SK-N-SH (cell line): ENCODE measurements at regions not wholly inside any gene's neighbourhood (a gene's known extent, or its start where the extent isn't known, plus 50 kb on each side); places are given as distances from the start of the nearest gene placed in this dataset.

Experiments
- CTCF ChIA-PET: fragments of 300-600, 350-600 bp; formaldehyde crosslinking; extraction: SDS; loops from one replicate; lab custom pipeline; 2021; lab: Yijun Ruan, JAX
- POLR2A ChIA-PET: fragments of 350-600 bp; sonication (Branson Sonifier 250); formaldehyde crosslinking; extraction: SDS; loops from one replicate; lab custom pipeline; 2020; ENCODE audit warnings: antibody characterized with exemption, inconsistent platforms; lab: Yijun Ruan, JAX
- DNase-seq: peaks from one replicate; pipeline ENCODE4 v3.0.0; 2012
- H2AFZ ChIP-seq: fragments of 200-600 bp; sonication (generic); 2 replicates; pipeline ENCODE4 v1.8.1; 2016; ENCODE audit warnings: antibody characterized with exemption, mild to moderate bottlenecking, low read depth
- H3F3A ChIP-seq: fragments of 200-600 bp; sonication (generic); replicated peaks from 2 replicates; pipeline ENCODE3; 2016; ENCODE audit warnings: antibody characterized with exemption, mild to moderate bottlenecking; ENCODE audit not compliant: insufficient read depth
- H3K27ac ChIP-seq, 2 experiments: fragments of 200-500 bp in 1 of 2; fragments of 200-600 bp in 1 of 2; sonication (Bioruptor generic) in 1 of 2; sonication (generic), shearing (Covaris generic) in 1 of 2; 2 replicates each; pipeline versions ENCODE4 v1.5.1 to v1.6.1; 2014 to 2016; ENCODE audit warnings: low read depth in 2 of 2, inconsistent platforms in 1 of 2, low read length in 1 of 2, mild to moderate bottlenecking in 1 of 2, mixed read lengths in 1 of 2
- H3K27me3 ChIP-seq: fragments of 200-600 bp; sonication (generic), shearing (Covaris generic); 2 replicates; pipeline ENCODE4 v1.6.1; 2016; ENCODE audit warnings: mixed run types; ENCODE audit not compliant: insufficient read depth
- H3K36me3 ChIP-seq, 2 experiments: fragments of 200-500 bp in 1 of 2; fragments of 200-600 bp in 1 of 2; sonication (Bioruptor generic) in 1 of 2; sonication (generic) in 1 of 2; replicated peaks in 1 of 2; 2 replicates each; pipeline versions ENCODE3 to v1.5.1; 2014 to 2016; ENCODE audit warnings: low read length in 1 of 2, mild to moderate bottlenecking in 1 of 2; ENCODE audit not compliant: insufficient read depth in 2 of 2, control insufficient read depth in 1 of 2
- H3K4me1 ChIP-seq, 2 experiments: fragments of 200-500 bp in 1 of 2; fragments of 200-600 bp in 1 of 2; sonication (Bioruptor generic) in 1 of 2; sonication (generic), shearing (Covaris generic) in 1 of 2; 2 replicates each; pipeline versions ENCODE4 v1.5.1 to v1.6.1; 2014 to 2016; ENCODE audit warnings: low read depth in 1 of 2, low read length in 1 of 2, mixed run types in 1 of 2; ENCODE audit not compliant: insufficient read depth in 2 of 2, control insufficient read depth in 1 of 2
- H3K4me2 ChIP-seq: fragments of 200-600 bp; sonication (generic), shearing (Covaris generic); 2 replicates; pipeline ENCODE4 v1.6.1; 2017; ENCODE audit warnings: mixed run types
- H3K4me3 ChIP-seq, 2 experiments: fragments of 200-500 bp in 1 of 2; fragments of 200-600 bp in 1 of 2; sonication (Bioruptor generic) in 1 of 2; sonication (generic), shearing (Covaris generic) in 1 of 2; 2 replicates each; pipeline versions ENCODE4 v1.5.1 to v1.8.1; 2014 to 2016; ENCODE audit warnings: low read depth in 2 of 2, inconsistent platforms in 1 of 2, low read length in 1 of 2, mild to moderate bottlenecking in 1 of 2, mixed read lengths in 1 of 2, moderate library complexity in 1 of 2
- H3K79me2 ChIP-seq: fragments of 200-600 bp; sonication (generic); 2 replicates; pipeline ENCODE4 v1.8.1; 2017; ENCODE audit warnings: mild to moderate bottlenecking; ENCODE audit not compliant: insufficient read depth
- H3K9ac ChIP-seq: fragments of 200-600 bp; sonication (generic); 2 replicates; pipeline ENCODE4 v1.6.1; 2017; ENCODE audit warnings: mixed run types
- H3K9me2 ChIP-seq: fragments of 200-600 bp; sonication (generic); 2 replicates; pipeline ENCODE4 v1.6.1; 2017; ENCODE audit warnings: mixed run types
- H3K9me3 ChIP-seq: fragments of 200-600 bp; sonication (generic); 2 replicates; pipeline ENCODE4 v1.6.1; 2017; ENCODE audit warnings: mixed run types, mild to moderate bottlenecking, moderate library complexity
- H4K20me1 ChIP-seq: fragments of 200-600 bp; sonication (generic); 2 replicates; pipeline ENCODE4 v1.6.1; 2017; ENCODE audit warnings: mild to moderate bottlenecking, mixed run types; ENCODE audit not compliant: insufficient read depth
- EZH2phosphoT487 ChIP-seq: fragments of 200-600 bp; sonication (generic); IDR thresholded peaks from 2 replicates; pipeline ENCODE4 v1.6.1; 2017; ENCODE audit warnings: low read depth, mixed run types, mild to moderate bottlenecking, antibody characterized with exemption, moderate library complexity, borderline replicate concordance
- FOXM1 ChIP-seq: IDR thresholded peaks from 2 replicates; pipeline ENCODE4 v1.4.0; 2012; ENCODE audit warnings: low read depth, mild to moderate bottlenecking
- GABPA ChIP-seq: IDR thresholded peaks from 2 replicates; pipeline ENCODE4 v1.4.0; 2012; ENCODE audit warnings: low read depth, mild to moderate bottlenecking
- GATA2 ChIP-seq: sonication (generic); formaldehyde crosslinking; IDR thresholded peaks from 2 replicates; pipeline ENCODE4 v1.5.0; 2020; ENCODE audit warnings: mild to moderate bottlenecking, missing genetic modification reagents
- MEF2A ChIP-seq: IDR thresholded peaks from 2 replicates; pipeline ENCODE4 v1.4.0; 2012; ENCODE audit warnings: low read depth, borderline replicate concordance
- NFIC ChIP-seq: IDR thresholded peaks from 2 replicates; pipeline ENCODE4 v1.4.0; 2012; ENCODE audit warnings: borderline replicate concordance
- RAD21 ChIP-seq: IDR thresholded peaks from 2 replicates; pipeline ENCODE4 v1.6.1; 2012; ENCODE audit warnings: mild to moderate bottlenecking, low read length
- RXRA ChIP-seq: IDR thresholded peaks from 2 replicates; pipeline ENCODE4 v1.4.0; 2012; ENCODE audit warnings: low read depth, mild to moderate bottlenecking, borderline replicate concordance
- SIN3A ChIP-seq: IDR thresholded peaks from 2 replicates; pipeline ENCODE4 v1.6.1; 2012; ENCODE audit warnings: low read depth, mild to moderate bottlenecking, low read length, moderate library complexity, borderline replicate concordance
- SMC3 ChIP-seq: IDR thresholded peaks from 2 replicates; pipeline ENCODE4 v1.6.1; 2012; ENCODE audit warnings: low read depth, low read length, improper control_type of control experiment
- TCF12 ChIP-seq: IDR thresholded peaks from 2 replicates; pipeline ENCODE4 v1.4.0; 2012
- TEAD4 ChIP-seq: IDR thresholded peaks from 2 replicates; pipeline ENCODE4 v1.4.0; 2012; ENCODE audit warnings: mild to moderate bottlenecking, borderline replicate concordance; ENCODE audit not compliant: insufficient read depth
- YY1 ChIP-seq: IDR thresholded peaks from 2 replicates; pipeline ENCODE4 v1.4.0; 2012; ENCODE audit warnings: low read depth, mild to moderate bottlenecking
- WGBS: methylation state at CpG from one replicate; pipeline ENCODE4 v1.1.6; 2017; ENCODE audit warnings: low lambda C conversion rate; 5-methylcytosine and 5-hydroxymethylcytosine counted together
- TF ChIP-seq, protein P1 (sequence below): fragments of 150-350 bp; IDR thresholded peaks from 2 replicates; pipeline ENCODE4 v1.6.1; 2016; ENCODE audit warnings: mild to moderate bottlenecking, low read depth, low read length
- TF ChIP-seq, protein P2 (sequence below): IDR thresholded peaks from 2 replicates; pipeline ENCODE4 v1.4.0; 2012; ENCODE audit warnings: low read depth, borderline replicate concordance
- TF ChIP-seq, protein P3 (sequence below): fragments of 150-350 bp; IDR thresholded peaks from 2 replicates; pipeline ENCODE4 v1.6.1; 2017; ENCODE audit warnings: antibody characterized with exemption, low read length, low read depth, borderline replicate concordance
- TF ChIP-seq, protein P4 (sequence below): IDR thresholded peaks from 2 replicates; pipeline ENCODE4 v1.4.0; 2012; ENCODE audit warnings: low read depth
- TF ChIP-seq, protein P5 (sequence below): fragments of 200-600 bp; sonication (generic); IDR thresholded peaks from 2 replicates; pipeline ENCODE4 v1.6.1; 2017; ENCODE audit warnings: antibody characterized with exemption, mild to moderate bottlenecking, moderate library complexity
- TF ChIP-seq, protein P6 (sequence below): IDR thresholded peaks from 2 replicates; pipeline ENCODE4 v1.4.0; 2012; ENCODE audit warnings: low read depth, borderline replicate concordance

DNA sequence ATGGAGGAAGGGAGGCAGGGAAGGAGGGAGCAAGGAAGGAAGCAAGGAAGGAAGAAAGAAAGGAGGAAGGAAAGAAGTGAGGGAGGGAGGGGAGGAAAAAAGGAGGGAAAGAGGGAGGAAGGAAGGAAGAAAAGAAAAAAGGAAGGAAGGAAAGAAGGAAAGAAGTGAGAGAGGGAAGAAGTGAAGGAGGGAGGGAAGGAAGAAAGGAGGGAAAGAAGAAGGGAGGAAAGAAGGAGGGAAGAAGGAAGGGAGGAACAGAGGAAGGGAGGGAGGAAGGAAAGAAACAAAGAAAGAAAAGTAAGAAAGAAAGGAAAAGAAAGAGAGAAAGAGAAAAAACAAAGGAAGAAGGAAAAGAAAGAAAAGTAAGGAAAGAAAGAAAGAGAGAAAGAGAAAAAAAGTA, 183.0 kb upstream of the SLC24A5 start:
- no peaks in the 10 kb centered on the region for H3K4me1 ChIP-seq
- no peaks in the 10 kb centered on the region for H3K36me3 ChIP-seq
- H3K79me2 ChIP-seq: no peaks in the 10 kb centered on the region
- TF ChIP-seq YY1 (no peak), SMC3 (no peak), RXRA (no peak), RAD21 (no peak), GABPA (no peak), TEAD4 (no peak), EZH2phosphoT487 (no peak), FOXM1 (no peak), GATA2 (CRISPR knock-in tag) (no peak), NFIC (no peak), SIN3A (no peak), MEF2A (no peak)
- TF ChIP-seq, protein P1, sequence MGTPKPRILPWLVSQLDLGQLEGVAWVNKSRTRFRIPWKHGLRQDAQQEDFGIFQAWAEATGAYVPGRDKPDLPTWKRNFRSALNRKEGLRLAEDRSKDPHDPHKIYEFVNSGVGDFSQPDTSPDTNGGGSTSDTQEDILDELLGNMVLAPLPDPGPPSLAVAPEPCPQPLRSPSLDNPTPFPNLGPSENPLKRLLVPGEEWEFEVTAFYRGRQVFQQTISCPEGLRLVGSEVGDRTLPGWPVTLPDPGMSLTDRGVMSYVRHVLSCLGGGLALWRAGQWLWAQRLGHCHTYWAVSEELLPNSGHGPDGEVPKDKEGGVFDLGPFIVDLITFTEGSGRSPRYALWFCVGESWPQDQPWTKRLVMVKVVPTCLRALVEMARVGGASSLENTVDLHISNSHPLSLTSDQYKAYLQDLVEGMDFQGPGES: no peak
- TF ChIP-seq, protein P2, sequence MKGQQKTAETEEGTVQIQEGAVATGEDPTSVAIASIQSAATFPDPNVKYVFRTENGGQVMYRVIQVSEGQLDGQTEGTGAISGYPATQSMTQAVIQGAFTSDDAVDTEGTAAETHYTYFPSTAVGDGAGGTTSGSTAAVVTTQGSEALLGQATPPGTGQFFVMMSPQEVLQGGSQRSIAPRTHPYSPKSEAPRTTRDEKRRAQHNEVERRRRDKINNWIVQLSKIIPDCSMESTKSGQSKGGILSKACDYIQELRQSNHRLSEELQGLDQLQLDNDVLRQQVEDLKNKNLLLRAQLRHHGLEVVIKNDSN: no peak
- TF ChIP-seq, protein P3, sequence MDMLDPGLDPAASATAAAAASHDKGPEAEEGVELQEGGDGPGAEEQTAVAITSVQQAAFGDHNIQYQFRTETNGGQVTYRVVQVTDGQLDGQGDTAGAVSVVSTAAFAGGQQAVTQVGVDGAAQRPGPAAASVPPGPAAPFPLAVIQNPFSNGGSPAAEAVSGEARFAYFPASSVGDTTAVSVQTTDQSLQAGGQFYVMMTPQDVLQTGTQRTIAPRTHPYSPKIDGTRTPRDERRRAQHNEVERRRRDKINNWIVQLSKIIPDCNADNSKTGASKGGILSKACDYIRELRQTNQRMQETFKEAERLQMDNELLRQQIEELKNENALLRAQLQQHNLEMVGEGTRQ: no peak
- H4K20me1 ChIP-seq: no peaks in the 10 kb centered on the region
- no peaks in the 10 kb centered on the region for H3F3A ChIP-seq
- H3K9me2 ChIP-seq: no peaks in the 10 kb centered on the region
- DNase-seq: no peak
- no peak overlapping the region for H3K27ac ChIP-seq
- CTCF ChIA-PET: no interaction called here
- no peak overlapping the region for H2AFZ ChIP-seq
- no peak overlapping the region for H3K4me3 ChIP-seq
- H3K4me2 ChIP-seq: no peak overlapping the region
- POLR2A ChIA-PET: no interaction called here
- H3K27me3 ChIP-seq: no peaks in the 10 kb centered on the region
- no peak overlapping the region for H3K9ac ChIP-seq
- H3K9me3 ChIP-seq: no peaks in the 10 kb centered on the region

DNA sequence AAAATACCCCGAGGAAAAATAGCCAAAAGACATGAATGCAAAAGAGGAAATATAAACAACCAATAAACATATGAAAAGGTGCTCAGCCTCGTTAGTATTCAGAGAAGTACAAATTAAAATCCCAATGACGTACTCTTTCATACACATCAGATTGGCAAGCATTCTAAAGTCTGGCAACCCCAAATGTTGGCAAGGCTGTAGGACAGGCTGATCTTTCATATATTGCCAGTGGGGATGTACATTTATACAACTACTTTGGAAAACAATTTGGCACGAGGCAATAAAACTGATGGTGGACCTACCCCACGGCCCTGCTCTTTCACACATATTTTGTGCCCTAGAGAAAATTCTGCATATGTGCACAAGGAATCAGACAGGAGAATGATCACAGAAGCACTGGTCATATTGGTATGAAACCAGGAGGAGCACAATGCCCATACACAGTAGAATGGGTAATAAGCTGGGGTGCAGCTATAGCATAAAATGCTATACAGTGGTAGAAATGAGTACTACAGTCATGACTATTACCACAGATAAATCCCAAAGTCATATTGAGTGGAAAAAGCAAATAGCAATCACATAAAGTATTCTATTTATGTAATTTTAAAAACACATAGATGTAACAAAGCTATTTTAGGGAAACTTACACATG, 176.0 kb upstream of the SLC24A5 start:
- H2AFZ ChIP-seq: no peak overlapping the region
- no peaks in the 10 kb centered on the region for H3K9me3 ChIP-seq
- no peaks in the 10 kb centered on the region for H3K36me3 ChIP-seq
- POLR2A ChIA-PET: no interaction called here
- H3K27me3 ChIP-seq: no peaks in the 10 kb centered on the region
- 29% methylated on average over 5 of the region's 5 CpGs for WGBS
- H3K4me1 ChIP-seq: no peaks in the 10 kb centered on the region; a peak in 2 of 4 replicates
- no peaks in the 10 kb centered on the region for H3K79me2 ChIP-seq
- no peaks in the 10 kb centered on the region for H4K20me1 ChIP-seq
- H3K9me2 ChIP-seq: no peaks in the 10 kb centered on the region
- no peak overlapping the region for H3K27ac ChIP-seq
- no peaks in the 10 kb centered on the region for H3F3A ChIP-seq
- H3K4me3 ChIP-seq: no peak overlapping the region
- CTCF ChIA-PET: interaction anchor here (0.6 to 1.3 kb wide), 3 partner anchors 9 to 86 kb away, joined by 3 read pairs; no protein-coding TSS in a partner anchor
- H3K4me2 ChIP-seq: no peak overlapping the region
- no peak for DNase-seq
- no peak overlapping the region for H3K9ac ChIP-seq
- TF ChIP-seq, protein P4, sequence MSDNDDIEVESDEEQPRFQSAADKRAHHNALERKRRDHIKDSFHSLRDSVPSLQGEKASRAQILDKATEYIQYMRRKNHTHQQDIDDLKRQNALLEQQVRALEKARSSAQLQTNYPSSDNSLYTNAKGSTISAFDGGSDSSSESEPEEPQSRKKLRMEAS: no peak
- TF ChIP-seq, protein P2: no peak
- TF ChIP-seq NFIC (no peak), TCF12 (no peak), GATA2 (CRISPR knock-in tag) (no peak), EZH2phosphoT487 (no peak)
- TF ChIP-seq, protein P5, sequence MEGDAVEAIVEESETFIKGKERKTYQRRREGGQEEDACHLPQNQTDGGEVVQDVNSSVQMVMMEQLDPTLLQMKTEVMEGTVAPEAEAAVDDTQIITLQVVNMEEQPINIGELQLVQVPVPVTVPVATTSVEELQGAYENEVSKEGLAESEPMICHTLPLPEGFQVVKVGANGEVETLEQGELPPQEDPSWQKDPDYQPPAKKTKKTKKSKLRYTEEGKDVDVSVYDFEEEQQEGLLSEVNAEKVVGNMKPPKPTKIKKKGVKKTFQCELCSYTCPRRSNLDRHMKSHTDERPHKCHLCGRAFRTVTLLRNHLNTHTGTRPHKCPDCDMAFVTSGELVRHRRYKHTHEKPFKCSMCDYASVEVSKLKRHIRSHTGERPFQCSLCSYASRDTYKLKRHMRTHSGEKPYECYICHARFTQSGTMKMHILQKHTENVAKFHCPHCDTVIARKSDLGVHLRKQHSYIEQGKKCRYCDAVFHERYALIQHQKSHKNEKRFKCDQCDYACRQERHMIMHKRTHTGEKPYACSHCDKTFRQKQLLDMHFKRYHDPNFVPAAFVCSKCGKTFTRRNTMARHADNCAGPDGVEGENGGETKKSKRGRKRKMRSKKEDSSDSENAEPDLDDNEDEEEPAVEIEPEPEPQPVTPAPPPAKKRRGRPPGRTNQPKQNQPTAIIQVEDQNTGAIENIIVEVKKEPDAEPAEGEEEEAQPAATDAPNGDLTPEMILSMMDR: no peak
- TF ChIP-seq, protein P6, sequence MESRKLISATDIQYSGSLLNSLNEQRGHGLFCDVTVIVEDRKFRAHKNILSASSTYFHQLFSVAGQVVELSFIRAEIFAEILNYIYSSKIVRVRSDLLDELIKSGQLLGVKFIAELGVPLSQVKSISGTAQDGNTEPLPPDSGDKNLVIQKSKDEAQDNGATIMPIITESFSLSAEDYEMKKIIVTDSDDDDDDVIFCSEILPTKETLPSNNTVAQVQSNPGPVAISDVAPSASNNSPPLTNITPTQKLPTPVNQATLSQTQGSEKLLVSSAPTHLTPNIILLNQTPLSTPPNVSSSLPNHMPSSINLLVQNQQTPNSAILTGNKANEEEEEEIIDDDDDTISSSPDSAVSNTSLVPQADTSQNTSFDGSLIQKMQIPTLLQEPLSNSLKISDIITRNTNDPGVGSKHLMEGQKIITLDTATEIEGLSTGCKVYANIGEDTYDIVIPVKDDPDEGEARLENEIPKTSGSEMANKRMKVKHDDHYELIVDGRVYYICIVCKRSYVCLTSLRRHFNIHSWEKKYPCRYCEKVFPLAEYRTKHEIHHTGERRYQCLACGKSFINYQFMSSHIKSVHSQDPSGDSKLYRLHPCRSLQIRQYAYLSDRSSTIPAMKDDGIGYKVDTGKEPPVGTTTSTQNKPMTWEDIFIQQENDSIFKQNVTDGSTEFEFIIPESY: no peak
